ENCODE measurements at regions not wholly inside any gene's neighbourhood (a gene's known extent, or its start where the extent isn't known, plus 50 kb on each side); places are given as distances from the start of the nearest gene placed in this dataset.

DNA sequence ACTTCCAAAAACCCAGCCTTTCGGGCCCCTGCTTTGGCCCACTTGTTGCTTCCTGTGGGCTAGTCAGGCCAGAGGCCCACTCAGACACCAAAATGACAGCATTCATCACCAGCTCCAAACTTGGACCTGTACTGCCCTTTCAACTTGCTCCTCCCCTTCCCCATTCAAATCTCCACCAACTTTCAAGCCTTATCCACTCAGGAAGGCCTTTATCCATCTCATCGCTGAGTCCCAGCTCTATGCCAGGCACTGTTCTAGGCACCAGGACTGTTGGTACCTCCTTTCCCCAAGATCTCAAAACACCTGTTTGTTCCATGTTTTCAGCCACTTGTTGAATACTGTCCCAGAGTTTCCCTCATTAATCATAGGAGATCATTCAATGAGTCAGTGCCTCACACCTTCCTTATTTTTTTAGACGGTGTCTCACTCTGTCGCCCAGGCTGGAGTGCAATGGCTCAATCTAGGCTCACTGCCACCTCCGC, 1011.4 kb downstream of the UQCRFS1 start:
- TF ChIP-seq, protein P1, sequence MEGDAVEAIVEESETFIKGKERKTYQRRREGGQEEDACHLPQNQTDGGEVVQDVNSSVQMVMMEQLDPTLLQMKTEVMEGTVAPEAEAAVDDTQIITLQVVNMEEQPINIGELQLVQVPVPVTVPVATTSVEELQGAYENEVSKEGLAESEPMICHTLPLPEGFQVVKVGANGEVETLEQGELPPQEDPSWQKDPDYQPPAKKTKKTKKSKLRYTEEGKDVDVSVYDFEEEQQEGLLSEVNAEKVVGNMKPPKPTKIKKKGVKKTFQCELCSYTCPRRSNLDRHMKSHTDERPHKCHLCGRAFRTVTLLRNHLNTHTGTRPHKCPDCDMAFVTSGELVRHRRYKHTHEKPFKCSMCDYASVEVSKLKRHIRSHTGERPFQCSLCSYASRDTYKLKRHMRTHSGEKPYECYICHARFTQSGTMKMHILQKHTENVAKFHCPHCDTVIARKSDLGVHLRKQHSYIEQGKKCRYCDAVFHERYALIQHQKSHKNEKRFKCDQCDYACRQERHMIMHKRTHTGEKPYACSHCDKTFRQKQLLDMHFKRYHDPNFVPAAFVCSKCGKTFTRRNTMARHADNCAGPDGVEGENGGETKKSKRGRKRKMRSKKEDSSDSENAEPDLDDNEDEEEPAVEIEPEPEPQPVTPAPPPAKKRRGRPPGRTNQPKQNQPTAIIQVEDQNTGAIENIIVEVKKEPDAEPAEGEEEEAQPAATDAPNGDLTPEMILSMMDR (IDR thresholded peaks at IDR 0.05; ENCODE audit: low read depth, low read length): no peak
- no peak for DNase-seq (ENCODE audit: extremely low read depth, low read depth)

DNA sequence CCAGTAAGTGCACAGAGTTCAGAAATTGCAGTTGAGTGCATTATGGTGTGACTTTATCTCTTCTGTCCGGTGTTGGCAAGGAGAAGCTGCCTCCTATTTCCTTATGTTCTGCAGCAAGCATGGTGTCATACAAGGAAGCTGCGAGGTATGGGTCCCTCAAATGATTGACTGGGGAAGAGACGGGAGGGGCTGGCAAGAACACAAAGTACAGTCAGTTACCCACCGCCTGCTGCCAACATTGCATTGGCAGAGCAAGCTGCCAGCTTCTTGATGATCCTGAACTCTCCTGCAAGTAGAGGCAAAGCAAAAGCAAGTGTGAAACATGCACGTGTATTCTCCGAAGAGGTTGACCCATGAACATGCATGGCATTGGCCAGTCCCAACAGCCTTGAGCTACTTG, 1013.6 kb downstream of the UQCRFS1 start:
- no peak for DNase-seq (ENCODE audit: extremely low read depth, low read depth)
- TF ChIP-seq, protein P1 (IDR thresholded peaks at IDR 0.05; ENCODE audit: low read depth, low read length): no peak

DNA sequence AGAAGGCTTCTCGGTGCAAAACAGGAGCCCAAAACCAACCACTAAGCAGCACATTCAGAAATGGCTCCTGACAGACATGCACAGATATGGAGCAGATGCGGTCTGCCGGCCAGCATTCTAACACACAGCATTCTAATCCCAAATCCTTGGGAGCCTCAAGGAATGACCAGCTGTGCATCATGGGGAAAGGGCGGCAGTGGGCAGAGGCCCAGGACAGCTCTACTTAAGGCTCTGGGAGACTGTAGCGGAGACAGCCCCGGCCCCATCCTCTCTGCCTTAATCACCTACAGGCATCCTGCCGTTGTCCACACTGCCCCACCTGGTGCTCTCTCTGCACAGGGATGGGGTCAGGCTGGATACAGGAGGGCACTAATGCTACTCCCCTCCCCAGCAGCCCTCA, 1016.0 kb downstream of the UQCRFS1 start:
- TF ChIP-seq, protein P1 (IDR thresholded peaks at IDR 0.05; ENCODE audit: low read depth, low read length): no peak
- no peak for DNase-seq (ENCODE audit: extremely low read depth, low read depth)

DNA sequence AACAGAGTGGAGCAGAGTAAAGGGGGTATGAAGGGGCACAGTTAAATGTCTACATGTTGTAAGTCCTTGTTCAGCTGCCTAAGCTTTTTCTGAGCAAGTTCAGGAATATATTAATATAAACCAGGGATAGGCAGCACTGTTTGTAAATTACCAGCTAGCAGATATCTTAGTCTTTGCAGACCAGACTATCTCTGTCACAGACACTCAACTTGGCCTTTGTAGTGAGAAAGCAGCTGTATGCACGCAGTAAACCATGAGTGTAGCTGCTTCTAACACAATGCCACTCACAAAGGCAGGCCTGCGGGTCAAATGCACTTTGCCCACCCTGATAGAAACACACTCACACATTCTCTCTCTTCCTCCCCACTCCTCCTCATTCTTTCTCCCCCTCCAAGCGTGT, 1016.9 kb downstream of the UQCRFS1 start:
- no peak for DNase-seq (ENCODE audit: extremely low read depth, low read depth)
- TF ChIP-seq, protein P1 (IDR thresholded peaks at IDR 0.05; ENCODE audit: low read depth, low read length): no peak

DNA sequence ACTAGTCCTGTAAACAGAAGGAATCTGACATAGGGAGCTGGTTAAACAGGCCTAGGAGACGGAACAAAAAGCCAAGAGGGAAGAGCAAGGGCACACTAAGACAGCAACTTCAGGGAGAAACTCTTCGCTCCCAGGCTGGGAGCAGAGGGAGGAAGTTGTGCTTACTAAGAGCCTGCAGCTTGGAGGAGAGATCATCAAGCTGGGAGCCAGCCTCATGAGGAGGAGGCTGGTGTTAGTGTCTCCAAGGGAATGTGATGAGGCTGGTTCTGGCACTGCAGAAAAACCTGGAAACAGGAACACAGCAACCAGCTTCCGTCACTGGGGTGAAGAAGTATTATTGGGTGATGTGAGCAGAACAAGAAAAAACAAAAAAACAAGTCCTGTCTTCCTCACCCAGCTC, 1027.3 kb downstream of the UQCRFS1 start:
- TF ChIP-seq, protein P1 (IDR thresholded peaks at IDR 0.05; ENCODE audit: low read depth, low read length): no peak
- DNase-seq (ENCODE audit: extremely low read depth, low read depth): no peak

DNA sequence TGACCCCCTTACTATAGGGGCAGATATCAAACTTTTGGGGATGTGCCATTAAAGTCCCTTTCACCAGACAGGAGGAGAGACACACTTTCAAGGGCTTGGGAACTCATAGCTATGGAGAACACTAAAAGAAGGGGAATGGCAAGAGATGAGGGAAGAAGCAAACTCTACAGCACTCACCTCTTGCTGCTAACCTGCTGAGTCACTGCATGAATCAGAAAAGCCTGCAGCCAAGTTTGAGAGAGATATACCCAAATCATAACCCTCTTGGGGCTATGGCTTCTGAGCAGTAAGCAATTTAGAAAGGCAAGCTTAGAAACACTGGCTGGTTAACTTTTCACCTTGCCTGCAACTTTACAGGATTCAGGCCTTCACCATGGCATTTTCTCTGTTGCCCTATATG, 1028.0 kb downstream of the UQCRFS1 start:
- no peak for DNase-seq (ENCODE audit: extremely low read depth, low read depth)
- TF ChIP-seq, protein P1 (IDR thresholded peaks at IDR 0.05; ENCODE audit: low read depth, low read length): no peak

DNA sequence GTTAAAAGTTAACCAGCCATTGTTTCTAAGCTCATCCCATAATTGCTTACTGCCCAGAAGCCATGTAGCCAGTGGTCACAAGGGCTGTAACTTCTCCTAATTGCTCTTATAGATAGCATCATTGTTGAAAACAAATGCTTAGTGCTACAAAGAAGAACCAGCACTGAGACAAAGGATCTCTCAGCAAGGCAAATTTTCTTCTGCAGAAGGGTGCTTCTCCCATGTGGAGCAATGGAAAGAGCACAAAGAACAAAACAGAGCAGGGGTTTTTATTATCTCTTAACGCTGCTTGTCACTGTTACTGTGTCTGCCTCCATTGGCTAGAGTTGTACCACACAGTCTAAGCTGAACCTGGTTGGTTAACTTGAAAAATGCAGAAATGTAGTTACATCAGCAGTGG, 1036.8 kb downstream of the UQCRFS1 start:
- TF ChIP-seq, protein P1 (IDR thresholded peaks at IDR 0.05; ENCODE audit: low read depth, low read length): no peak
- no peak for DNase-seq (ENCODE audit: extremely low read depth, low read depth)

Measured in AG09319 (cell line).